SIG-M5 treated with dmso at 0.1 percent for 504 hours (cell line): ENCODE measurements at regions not wholly inside any gene's neighbourhood (a gene's known extent, or its start where the extent isn't known, plus 50 kb on each side); places are given as distances from the start of the nearest gene placed in this dataset.

ENCODE experiments used
- DNase-seq: peaks from one replicate; lab custom pipeline; 2025; ENCODE audit not compliant: unreplicated experiment; lab: John Stamatoyannopoulos, UW

- no peak for DNase-seq
These were observed 356.6 kb upstream of the ADAMTS9 start for GRCh38 chr3:65044401-65044800.

GRCh38 chr3:65042675-65043074 lies 354.9 kb upstream of the ADAMTS9 start:
- no peak for DNase-seq

DNA sequence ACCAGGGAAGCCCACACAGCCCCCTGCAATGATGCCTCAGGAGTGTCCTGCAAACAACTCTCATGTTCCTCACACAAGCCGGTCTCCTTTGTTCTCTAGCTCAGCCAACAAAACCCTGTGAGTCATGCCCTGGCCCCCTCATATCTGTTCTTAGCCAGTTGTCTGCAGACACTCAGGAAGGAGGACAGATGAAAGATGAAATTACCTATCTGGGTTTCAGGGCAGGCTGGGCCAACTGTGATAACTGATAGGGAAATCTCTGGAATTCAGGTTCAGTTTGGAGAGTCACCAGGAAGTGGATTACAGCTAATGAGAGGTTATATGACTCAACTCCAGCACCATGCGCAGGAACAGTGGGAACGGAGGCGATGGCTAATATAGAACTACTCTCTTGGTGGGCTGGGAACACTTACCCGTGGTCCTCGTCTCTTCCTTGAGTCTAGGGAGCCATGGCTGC lies 352.0 kb upstream of the ADAMTS9 start:
- no peak for DNase-seq

- no peak for DNase-seq
These were observed 350.1 kb upstream of the ADAMTS9 start for GRCh38 chr3:65037861-65038260.

DNA sequence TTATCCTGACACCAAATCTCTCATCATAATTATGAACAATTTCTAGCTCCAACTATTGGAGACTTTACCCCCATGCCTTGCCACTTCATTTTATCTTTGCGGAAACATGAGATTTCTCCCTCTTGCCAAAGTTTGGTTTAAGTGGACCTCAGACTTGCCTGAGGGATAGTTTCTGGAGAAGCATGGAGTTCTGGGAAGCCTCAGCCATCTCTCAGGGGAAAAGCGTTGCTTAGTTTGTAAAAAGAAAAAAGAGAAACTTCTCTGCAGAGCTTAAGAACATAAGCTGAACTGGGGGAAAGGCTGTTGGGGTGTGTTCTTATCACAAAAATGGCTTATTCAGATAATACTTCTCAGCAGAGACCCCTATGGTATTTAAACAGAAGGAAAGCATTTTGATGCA lies 347.4 kb upstream of the ADAMTS9 start:
- DNase-seq, result no peak

DNA sequence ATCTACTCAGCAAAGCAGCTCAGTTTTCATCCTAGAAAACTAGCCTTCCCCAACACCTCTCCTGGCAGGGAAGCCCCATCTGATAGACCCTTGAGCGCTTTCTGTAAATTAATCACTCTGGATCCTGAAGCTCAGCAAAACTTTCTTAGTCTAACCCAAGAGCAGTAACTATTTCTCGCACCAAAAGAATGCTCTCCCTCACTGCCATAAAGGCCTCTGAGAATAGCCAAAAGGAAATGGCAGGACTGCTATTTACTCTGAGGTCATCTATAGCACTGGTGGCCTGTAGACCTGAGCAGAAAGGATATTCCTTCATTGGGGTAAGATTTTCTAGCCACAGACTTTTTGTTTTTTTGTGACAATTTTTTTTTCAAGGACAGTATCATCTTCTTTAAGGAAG lies 345.8 kb upstream of the ADAMTS9 start:
- DNase-seq, result no peak

DNA sequence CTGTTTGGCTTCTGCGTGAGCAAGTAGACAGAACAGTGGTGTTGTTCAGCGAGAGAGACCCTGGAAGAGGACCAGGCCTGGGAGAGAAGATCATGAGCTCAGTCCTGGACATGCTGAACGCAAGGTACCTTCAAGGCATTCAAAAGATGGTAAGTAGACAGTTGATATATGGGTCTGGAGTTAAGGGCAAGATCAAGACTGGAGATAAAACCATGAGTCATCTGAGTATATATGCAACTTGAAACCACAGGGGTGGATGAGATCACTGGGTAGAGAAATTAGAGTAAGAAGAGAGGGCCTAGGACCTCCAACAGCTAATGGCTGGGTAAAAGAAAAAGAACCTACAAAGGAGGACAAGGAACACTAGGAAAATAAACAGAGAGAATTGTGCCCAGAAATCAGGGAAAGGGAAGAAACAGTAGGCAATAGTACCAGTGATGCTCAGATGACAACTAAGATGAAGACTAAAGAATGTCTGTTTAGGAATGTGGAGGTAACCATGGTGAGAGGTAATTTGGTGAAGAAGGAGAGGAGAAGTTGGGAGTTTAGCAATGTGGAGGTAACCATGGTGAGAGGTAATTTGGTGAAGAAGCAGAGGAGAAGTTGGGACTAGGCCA lies 343.2 kb upstream of the ADAMTS9 start:
- no peak for DNase-seq

GRCh38 chr3:65030014-65030627 lies 342.3 kb upstream of the ADAMTS9 start:
- no peak for DNase-seq

DNA sequence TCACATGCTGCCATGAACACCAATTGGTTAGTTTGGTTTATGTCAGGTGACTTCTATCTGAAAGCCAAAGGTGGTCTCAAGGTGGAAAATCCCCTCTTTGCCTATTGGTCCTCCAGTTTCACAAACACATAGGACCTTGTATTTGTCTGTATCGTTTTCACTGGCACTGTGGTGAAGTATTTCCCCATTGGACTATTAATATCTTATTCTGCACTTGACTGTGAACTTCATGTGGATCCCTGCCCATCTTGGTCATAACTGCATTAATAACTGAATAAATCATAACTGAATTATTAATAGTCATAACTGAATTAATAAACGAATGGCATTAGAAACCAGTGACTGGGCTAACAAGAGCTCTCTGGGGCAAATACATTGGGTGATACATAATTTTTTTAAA lies 341.3 kb upstream of the ADAMTS9 start:
- no peak for DNase-seq

GRCh38 chr3:65028024-65028423 lies 340.2 kb upstream of the ADAMTS9 start:
- no peak for DNase-seq

DNA sequence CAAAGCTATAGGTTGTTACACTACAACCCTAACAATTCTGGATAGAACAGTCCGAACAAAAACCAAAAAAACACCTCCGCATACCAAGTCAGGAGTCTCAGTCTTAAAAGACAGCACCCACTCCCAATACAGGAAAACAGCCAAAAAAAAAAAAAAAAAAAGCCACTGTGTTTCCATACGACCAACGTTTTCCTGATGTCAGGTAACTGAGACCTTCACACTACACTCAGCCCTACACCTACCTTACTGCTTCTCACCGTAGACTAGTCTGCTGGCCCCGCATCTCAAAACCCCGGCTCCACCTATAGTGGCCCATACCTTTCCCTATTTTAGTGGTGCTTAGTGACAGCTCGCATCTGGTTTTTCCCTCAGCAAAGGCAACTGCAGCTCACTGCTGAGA lies 339.5 kb upstream of the ADAMTS9 start:
- no peak for DNase-seq

GRCh38 chr3:65026151-65026550 lies 338.4 kb upstream of the ADAMTS9 start:
- DNase-seq, result no peak

DNA sequence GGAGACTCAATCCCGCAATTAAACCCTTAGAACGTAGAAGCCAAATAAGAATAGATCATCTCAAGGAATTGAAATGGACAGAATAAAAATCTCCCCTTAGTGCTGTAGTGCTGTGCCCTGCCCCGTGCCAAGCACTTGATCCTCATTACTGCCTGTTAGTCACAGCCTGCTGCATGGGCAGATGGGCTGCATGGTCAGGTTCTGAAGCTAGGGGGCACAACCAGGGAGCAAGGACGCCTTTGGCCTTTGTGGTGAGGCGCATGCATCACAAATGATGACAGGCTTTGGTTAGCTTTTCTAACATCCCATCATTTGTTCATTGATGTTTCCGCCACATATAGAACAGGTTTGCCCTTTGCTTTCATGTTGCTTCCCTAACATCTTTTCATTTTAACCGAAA lies 336.3 kb upstream of the ADAMTS9 start:
- DNase-seq, result no peak

DNA sequence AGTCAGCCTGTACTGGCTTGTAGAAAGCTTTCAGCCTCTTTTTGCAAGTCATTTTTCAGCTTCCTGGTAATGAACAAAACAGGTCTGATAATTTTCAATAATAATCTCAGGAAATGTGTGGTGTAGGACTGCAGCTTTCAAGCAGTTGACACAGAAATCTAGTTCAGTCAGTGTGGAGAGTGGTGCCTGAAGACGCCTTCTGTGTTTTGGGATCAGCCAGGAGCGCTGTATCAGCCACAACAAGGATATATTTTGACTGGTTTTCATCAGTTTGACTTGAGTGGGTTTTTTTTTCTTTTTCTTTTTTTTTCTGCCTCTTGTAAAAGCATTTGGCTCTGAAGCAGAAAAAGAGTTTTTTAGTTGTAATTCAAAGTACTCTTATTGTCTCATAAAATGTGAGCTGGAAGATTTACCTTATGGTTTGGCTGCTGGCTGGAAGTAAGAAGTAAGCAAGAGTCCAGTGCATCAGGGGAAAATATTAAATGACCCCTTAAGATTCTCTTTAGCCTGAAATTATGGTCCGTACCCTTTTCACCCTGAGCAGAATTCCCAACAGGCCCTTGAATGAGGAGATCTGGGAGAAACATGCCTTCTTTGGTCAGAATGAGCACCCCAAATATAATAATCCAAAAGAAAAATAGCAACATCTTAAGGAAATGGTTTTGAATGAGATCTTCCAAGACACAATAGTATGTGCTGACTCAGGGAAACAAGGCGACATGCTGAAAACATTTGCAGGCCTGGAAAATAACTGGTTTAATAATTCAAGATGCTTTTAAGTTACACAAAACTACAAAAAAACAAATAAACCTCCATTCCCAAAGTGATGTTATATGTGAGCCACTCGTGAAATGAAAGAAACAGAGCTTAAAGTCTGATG lies 332.7 kb upstream of the ADAMTS9 start:
- no peak for DNase-seq

DNA sequence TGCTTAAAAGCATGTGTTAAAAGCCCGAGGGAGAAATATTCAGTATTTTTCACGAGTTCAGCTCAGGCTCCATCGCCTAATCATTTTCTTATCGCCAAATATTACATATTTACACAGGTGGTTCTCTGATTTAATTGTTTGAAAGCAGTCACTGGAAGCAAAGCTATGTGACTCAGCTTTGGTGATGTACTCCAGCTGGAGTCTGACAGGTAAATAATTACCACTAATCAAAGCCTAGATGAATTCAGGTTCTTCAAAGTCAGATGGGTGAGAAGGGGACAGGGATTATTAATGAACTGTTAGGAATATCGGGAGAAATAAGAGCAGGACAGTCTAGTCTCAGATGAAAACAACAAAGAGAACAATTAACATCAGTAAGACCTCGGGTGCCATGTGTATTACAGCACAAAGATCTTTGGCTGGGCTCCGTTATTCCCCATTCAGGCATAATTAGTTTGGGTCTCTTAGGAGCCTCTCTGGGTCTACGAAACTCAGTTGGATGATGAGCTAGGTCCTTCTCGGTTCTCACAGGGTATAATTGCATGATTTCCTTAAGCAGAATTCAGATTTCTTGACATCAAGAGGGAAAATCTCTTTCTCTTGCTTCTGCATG lies 331.7 kb upstream of the ADAMTS9 start:
- no peak for DNase-seq

- DNase-seq, result no peak
These were observed 331.0 kb upstream of the ADAMTS9 start for GRCh38 chr3:65018801-65019200.

GRCh38 chr3:65017359-65017758 lies 329.6 kb upstream of the ADAMTS9 start:
- DNase-seq, result no peak

DNA sequence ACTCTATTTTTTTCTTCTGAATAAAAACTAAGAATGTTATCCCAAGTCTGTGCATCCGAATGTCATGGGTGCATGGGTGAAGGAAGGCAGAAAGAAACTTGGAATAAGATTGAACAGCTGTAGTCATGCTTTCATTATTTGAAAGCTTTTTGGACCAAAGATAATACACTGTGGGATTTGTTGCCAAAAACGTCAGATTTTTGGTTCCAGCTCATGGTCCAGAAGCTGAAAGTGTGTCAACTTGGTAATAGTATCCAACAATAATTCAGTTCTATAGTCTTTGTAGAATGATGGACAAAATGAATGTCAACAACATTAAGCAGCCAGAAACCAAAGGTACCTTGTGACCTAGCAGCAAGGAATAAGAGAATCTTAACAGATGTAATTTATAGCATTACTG lies 327.9 kb upstream of the ADAMTS9 start:
- no peak for DNase-seq

- DNase-seq, result no peak
These were observed 325.3 kb upstream of the ADAMTS9 start for GRCh38 chr3:65013053-65013452.

DNA sequence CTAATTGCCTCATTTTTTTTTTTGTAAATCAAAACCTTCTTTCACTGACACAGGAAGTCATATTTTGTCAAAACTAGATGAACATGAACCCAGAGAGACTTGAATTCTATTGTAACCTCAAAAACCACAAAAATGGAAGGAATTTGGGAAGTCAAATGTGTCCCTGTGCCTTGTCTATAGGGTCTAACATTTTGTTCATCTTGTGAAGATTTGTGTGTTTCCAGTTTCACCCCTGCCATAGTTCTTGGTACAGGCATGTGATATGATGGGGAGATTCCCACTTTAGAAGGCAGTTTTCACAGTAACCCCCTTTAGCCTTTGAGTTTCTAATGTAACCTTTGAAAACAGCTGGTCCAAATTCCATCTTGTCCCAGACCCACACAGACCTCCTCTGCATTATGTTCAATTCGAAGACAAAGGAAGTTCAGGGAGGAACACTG lies 318.5 kb upstream of the ADAMTS9 start:
- DNase-seq, result no peak

GRCh38 chr3:65005486-65005885 lies 317.7 kb upstream of the ADAMTS9 start:
- no peak for DNase-seq
